ENCODE measurements at regions not wholly inside any gene's neighbourhood (a gene's known extent, or its start where the extent isn't known, plus 50 kb on each side); places are given as distances from the start of the nearest gene placed in this dataset.
"Not testable (repeated sequence)": the region's sequence is repeated elsewhere in the genome, so short reads cannot be mapped to it uniquely, and the experiment has no call there.

GRCh38 chr5:135176991-135177390, 143.0 kb upstream of the PITX1 start:
- DNase-seq, result no peak

DNA sequence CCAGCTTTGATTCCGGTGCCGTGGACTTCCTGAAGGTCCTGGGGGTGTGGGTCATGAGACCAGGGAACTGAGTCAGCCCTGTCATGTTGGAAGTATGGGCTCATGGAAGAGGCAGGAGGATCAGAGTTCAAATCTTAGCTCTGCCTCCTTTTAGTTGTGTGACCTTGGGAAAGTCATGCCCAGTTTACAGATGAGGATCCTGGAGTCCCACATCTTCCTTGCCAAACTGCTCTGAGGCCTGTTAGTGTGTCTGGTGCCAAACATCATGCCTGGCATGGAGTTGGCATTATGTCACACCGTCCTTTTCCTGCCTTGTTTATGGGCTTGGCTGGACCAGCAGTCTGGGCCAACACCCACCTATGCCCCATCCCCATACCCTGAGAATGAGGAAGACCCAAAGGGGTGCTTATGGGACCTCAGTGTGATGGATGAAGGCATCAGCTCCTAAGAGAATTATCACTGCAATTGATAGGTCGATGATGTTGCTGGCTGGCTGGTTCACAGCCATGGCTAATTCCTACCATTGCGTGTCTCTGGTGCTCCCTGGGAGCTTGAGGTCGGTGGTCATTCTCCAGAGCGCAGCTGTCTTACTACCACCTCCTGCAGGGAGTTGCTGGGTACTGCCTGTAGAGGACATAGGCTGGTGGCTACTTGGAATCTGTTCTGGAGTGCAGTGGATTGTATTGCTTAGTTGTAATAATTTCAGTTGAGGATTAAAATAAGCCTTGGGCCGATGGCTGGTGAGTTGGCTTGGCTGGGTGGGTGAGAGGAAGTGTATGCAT, 140.5 kb upstream of the PITX1 start:
- DNase-seq, result no peak

DNA sequence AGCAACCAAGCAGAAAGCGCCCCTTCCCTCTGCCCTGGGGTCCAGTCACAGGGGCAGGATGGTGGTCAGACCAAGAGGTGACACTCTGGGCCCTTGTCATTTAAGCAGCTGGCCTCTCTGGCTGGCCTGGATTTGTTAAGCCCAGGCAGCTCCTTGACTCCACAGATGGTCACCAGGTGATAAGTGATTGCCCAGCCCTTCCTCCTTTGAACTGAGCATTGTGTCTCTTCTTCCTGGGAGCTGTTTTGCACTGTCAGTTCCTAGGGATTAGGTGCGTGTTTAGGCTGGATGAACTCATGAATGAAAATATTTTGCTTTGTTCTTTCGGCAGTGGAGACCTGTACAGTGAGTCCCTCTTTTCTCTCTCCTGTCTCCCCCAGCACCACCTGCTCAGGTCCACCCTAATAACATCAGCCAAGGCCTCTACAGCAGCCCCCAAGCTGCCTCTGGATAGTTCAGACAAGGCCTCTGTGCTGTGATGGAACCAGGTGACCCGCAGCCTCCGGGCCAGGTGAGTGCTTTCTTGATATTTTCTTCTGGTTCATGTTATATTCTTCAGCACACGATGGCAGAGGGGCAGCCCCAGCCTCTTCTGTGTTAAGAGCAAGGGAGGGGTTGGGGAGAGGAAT, 139.7 kb upstream of the PITX1 start:
- no peak for DNase-seq

GRCh38 chr5:135172718-135173117, 138.7 kb upstream of the PITX1 start:
- no peak for DNase-seq

GRCh38 chr5:135171336-135171735, 137.3 kb upstream of the PITX1 start:
- no peak for DNase-seq

GRCh38 chr5:135170500-135170899, 136.5 kb upstream of the PITX1 start:
- no peak for DNase-seq

- no peak for DNase-seq
Observed at GRCh38 chr5:135169753-135170152, 135.7 kb upstream of the PITX1 start.

GRCh38 chr5:135167634-135168033, 133.6 kb upstream of the PITX1 start:
- no peak for DNase-seq

- not testable (repeated sequence) for DNase-seq
Observed at GRCh38 chr5:135164873-135165614, 131.0 kb upstream of the PITX1 start.

GRCh38 chr5:135163964-135164363, 129.9 kb upstream of the PITX1 start:
- no peak for DNase-seq

DNA sequence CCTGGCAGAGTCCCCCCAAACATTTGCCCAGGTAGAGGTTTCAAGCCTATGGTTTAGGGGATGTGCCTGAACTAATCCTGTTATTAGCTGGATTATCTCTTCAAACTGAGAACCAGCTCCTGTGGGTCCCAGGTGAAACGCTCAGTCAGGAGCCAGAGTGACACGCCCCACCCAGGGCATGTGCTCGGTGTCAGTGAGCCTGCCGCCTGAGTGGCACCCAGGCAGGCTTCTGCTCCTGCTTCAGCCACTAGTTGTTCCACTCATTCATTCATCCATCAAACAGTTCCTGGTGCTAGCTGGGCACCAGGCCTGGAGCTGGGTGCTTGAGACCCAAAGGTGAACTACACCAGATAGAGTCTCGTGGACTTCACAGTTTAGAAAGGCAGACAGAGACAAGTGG, 129.4 kb upstream of the PITX1 start:
- DNase-seq, result no peak

DNA sequence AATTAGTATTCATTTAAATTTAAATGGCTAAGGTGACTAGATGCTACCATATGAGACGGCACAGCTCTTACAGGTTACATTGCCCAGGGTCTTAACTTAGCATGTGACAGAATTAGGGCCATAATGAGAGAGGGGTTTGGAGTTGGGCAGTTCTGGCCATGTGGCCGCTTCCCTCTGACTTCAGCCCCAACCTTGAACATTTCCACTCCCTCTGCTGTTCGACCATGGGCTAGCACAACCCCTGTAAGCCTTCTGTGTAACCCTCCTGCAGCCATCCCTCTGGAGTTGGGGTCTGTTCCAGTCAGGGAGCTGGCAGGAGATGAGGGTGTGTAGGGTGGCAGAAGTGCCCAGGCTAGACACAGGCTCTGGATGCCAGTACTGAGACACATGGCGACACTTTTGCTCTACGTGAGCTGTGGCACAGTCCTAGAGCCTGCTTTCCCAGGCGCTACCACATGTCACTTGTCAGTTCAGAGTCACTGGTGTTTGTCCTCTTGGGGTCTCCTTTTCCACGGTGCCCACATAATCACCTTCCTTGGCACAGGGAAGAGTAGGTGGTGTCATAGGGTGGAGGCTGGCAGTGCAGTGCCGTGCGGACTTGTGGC, 128.7 kb upstream of the PITX1 start:
- DNase-seq, result no peak

GRCh38 chr5:135161221-135161620, 127.2 kb upstream of the PITX1 start:
- DNase-seq, result peak; percentile 46 to 54

DNA sequence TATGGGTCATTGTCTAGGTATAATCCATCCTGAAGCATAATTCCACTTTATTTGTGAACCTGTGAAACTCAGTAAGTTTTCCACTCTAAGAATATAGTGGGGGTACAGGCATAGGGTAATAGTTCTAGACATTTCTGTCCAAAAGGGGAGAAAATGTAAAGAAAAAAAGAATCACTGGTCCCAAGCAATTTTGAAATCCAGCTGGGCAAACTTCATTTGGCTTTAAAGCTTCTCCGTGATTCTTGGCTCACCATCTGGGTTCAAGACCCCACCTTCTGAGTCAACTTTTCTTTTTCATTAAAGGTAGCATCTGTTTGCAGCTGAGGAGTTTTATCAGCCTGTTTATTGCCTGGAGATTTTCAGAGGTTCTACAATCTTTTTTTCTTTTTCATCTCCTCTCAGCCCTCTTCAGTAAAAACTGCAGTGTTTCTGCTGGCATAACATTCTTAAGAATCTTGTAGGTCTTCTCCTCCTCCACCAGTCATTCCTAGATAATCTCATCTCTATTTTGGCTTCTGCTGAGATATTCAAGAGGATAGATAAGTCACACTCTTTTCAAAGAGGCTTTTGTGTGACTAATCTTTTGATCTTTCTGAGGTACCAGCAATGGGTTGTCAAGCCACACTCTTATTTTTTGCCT, 126.1 kb upstream of the PITX1 start:
- no peak for DNase-seq

- no peak for DNase-seq
Observed at GRCh38 chr5:135159626-135160025, 125.6 kb upstream of the PITX1 start.

DNA sequence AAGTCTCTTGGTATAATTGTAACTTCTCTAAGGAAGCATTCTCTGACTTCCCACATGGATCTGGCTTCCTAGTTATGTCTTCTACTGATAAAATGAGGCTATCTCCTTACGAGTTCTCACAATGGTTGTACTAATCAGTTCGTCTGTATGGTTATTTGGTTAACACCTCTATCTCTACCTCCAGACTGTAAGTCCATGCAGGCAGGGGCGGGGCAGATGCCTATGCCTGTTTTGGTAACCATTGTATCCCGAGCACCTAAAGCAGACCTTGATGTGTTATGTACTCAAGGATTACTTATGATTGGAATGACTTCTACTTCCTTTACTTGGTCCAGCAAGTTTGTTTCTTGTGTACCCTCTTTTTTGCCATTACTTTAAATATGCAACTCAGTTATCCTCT, 125.0 kb upstream of the PITX1 start:
- DNase-seq, result no peak

DNA sequence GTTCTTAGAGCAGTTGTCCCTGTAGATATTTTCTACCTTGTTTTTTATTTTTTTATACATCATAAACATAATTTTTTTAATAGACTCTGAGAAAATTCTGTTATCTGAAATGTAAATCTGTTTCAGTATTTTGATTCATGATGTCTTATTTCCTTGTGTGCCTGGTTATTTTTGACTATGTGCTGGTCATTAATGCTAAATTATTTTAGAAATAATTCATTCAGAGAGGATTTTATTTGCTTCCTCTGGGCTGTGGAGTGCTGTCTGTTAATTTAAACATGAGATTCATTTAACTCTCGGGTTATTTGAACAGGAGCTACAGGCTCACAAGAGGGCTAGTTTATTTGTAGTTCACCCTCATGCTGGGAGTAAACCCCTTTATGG, 124.3 kb upstream of the PITX1 start:
- DNase-seq, result no peak

- DNase-seq, result no peak
Observed at GRCh38 chr5:135157421-135158313, 123.6 kb upstream of the PITX1 start.

GRCh38 chr5:135156715-135157404, 122.8 kb upstream of the PITX1 start:
- peak; percentile 21 to 30 for DNase-seq

DNA sequence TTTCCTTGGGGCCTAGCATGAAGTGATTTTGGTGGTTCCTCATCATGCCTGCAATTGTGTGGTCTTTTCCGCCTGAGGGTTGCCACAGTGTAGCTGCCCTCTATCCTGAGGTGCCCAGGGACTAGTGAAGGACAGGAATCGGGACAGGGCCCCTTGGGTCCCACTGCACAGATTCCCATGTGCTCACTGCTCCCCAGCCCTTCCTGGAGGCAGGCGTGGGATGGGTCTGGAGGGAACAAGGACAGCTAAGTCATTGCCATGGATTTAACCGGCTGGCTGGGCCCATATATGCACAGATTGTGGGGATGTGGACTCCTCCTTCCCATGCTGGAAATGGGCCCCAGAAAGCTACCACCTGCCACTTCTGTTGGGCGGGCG, 122.3 kb upstream of the PITX1 start:
- no peak for DNase-seq

DNA sequence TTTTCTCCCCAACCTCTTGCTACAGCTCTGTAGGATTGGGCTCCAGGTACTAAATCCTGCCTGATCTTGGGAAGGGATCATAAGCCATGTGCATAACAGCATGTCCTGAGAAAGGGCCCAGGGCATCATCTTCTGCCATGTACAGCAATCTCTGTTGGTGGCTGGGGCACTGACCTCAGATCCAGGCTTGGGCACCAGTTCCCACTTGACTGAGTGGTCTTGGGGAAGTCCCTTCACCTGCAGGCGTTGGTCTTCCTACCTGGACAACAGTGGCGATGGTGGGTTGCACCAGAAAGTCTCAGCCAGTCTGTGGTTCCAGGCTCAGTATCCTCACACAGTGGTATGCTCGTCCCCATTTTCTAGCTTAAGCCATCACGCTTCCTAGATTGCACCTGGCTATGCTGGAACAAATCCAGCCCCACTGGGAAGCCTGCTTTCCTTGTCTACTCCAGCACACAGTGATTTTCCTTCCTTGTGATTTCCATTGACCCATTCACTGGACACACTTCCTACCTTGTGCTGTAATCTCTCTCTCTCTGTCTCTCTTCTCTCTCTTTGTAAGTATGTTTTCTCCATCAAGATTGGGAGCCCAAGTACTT, 121.7 kb upstream of the PITX1 start:
- DNase-seq, result no peak
